M059J (cell line): ENCODE measurements at regions not wholly inside any gene's neighbourhood (a gene's known extent, or its start where the extent isn't known, plus 50 kb on each side); places are given as distances from the start of the nearest gene placed in this dataset.
A peak's percentile ranks its signal among the peaks of the same experiment; 100 is the strongest.

Experiments used
- DNase-seq: peaks from one replicate; pipeline ENCODE4 v3.0.0-alpha.2; 2012; ENCODE audit warnings: low read depth

DNA sequence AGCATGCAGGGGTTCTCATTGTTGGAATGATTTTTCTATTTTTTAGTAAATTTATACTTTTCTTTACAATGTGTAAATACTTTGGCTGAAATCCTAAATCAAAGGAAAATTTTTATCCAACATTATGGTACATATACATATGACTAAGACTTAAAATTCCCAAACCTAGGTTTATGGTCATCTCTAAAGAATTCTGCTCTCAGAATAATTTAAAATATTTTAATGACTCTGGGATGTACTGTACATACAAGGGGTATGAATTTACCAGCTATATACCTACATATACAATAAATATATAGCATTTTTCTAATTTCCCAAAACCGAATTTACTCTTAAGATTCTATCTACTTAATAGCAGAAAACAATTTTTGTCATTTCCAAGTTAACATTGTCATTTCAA lies 137.9 kb upstream of the POU1F1 start:
- DNase-seq, result no peak

DNA sequence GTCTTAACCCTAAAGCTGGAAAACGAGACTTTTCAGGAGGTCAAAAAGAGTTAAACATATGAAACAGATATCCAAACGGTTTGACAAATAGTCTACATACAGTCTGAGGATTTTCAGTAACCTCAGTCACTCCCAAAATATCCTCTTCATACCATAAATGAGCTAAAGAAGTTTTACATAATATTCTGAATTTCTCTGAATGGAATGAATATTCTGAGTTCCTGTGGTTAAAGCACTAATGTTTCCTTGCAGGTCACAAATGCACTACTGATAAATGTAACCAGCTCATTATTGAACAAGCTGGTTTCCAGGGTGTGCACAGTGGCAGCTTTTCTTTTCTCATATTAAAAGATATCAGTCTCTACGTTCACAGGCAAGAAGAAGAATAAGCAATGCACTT lies 137.4 kb upstream of the POU1F1 start:
- DNase-seq, result no peak

DNA sequence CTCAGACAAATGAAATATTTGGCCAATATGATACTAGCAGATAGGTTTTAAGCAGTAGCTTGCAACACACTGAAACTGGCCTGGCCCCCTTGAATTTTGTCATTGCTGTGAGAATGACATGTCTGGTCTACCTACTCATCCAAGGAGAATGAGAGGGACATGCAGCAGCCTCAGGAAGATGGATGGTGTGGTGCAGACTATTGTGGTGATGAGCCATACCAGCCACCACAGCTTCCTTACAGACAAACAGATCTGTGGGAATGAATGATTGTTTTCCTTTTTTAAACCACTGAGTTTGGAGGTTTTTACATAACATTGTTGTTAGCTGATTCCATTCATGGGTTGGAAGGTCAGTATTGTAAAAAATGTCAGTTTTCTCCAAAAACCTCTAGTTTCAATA lies 133.7 kb upstream of the POU1F1 start:
- DNase-seq, result peak; percentile 15

DNA sequence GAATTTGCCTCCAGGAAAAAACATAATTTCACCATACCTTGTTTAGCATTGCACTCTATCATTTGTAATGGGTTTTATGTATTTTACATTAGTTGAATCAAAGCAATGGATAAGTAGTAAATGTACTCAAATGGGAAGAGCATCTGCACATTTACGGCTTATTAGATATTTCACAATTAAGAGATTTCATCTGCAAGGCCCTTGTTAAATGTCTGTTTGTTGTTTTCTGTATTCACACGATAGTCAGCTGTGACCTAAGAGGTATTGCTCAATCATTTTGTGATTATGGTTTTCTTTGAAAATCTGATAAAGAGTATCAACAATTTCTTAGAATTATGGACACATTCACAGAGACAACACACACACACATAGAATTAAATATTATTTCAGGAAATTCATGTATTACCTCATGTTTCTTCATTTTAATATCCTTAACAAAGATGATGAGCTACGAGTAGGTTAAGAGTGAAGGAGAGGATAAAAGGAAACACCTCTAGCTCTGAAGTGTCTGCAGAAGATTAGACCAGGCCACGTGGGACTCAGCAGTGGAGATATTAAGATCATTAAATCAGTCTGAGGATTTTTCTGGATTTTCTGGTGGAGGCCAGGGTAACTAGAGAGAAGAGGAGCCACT lies 121.9 kb upstream of the POU1F1 start:
- no peak for DNase-seq

DNA sequence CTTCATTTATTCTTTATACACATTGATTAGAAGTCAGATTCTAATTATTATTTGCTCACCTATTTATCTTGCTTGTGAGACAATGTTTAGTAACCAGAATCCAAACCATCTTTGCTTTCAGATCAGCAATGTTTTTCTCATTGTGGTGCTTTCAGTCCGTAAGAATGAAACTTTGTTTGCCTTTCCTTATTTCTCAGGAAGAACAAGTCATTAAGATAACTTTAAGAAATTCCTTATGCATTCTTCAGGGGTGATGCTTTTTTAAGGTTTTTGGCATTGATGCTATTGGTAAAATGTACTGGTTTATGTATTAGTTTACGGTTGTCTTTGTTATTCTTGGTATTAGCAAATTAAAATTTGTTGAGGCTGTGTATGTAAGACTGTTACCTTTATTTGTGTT lies 120.8 kb upstream of the POU1F1 start:
- DNase-seq, result no peak

DNA sequence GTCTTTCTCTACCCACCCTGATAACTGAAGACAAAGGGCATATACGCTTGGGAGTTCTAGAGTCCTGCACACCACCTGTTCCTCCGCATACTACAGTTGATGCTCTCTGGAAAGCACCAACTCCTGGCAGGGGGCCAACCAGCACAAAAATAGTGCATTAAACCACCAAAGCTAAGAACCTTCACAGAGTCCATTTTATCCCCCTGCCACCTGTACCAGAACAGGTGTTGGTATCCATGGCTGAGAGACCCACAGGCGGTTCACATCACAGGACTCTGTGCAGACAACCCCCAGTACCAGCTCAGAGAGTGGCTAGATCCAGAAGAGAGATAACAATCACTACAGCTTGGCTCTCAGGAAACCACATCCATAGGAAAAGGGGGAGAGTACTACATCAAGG lies 114.4 kb upstream of the POU1F1 start:
- no peak for DNase-seq

DNA sequence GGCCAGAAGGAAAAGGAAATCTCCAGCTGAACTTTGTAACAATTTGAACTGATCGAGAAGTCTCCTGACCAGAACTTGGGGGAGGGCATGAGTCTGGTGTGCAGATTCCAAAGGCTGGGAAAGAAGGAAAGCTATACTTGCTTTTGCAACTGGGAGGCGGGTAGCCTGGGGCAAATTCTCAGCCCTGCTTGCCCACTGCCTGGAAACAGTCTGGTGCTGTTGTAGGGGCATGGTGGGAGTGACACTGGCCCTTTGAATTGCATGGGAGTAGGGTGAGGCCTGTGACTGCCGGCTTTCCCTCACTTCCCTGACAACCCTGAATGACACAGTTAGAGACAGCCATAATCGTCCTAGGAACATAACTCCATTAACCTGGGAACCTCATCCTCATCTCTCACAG lies 114.0 kb upstream of the POU1F1 start:
- DNase-seq, result peak; percentile 2

DNA sequence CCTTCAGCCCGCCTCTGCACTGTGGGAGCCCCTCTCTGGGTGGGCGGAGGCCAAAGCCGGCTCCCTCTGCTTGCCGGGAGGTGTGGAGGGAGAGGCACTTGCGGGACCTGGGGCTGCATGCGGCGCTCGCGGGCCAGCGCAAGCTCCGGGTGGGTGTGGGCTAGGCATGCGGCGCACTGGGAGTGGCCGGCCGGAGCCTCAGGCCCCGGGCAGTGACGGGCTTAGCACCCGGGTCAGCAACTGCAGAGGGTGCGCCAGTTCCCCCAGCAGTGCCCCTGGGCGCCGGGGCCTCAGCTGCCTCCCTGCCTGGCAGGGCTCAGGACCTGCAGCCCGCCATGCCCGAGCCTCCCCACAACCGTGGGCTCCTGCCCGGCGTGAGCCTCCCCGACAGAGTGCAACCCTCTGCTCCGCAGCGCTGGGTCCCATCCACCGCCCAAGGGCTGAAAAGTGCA lies 98.9 kb upstream of the POU1F1 start:
- no peak for DNase-seq

DNA sequence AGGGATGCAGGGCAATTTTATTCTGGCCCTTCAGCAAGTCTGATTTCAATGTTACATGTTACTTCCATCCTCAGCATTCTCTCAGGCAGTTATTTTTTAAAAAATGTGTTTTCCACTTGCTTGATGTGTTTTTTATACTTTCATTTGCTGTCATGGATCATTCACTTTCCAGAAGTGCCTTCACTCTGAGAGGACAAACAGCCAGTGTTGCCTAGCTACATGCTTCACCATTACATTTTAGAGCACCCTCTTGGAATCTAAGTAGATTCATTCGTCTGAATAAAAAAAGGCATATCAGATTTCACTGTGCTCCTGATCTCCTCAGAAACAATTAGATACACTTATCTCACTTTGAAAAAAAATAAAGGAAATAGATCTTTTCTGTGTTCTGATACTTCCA lies 93.6 kb upstream of the POU1F1 start:
- DNase-seq, result peak; percentile 7

DNA sequence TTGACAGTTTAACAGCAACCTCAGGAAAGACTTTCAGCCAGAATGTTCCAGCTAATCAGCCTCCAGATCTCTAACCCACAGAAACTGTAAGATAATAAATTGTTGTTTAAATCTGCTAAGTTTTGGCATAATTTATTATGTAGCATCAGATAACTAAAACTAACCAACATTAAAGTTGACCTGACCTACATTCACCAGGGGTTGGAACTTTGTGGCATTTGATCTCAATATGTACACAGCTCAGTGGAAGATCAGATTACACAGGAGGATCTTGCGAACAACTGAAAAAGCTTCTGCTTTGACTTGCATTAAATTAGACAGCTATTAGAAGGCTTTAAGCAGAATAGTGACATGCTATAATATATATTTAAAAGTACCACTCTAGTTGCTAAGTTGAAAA lies 91.4 kb upstream of the POU1F1 start:
- DNase-seq, result peak; percentile 2

DNA sequence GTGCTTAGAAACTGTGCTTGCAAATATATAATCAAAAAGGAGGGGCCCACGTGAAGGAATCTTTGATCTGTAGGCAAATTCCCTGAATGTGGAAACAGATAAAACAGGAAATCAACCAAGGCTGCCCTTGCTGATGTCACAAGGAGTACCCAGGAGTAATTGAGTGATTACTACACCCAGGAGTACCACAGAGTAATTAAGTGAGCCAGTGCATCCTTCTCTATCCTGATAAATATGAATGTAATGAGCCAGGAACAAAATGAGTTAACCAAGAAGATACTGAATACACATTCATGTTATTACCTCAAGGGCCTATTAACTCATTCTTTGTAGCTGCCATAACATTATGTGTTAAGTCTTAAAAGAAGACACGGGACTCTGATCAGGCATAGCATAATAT lies 87.3 kb upstream of the POU1F1 start:
- DNase-seq, result no peak

DNA sequence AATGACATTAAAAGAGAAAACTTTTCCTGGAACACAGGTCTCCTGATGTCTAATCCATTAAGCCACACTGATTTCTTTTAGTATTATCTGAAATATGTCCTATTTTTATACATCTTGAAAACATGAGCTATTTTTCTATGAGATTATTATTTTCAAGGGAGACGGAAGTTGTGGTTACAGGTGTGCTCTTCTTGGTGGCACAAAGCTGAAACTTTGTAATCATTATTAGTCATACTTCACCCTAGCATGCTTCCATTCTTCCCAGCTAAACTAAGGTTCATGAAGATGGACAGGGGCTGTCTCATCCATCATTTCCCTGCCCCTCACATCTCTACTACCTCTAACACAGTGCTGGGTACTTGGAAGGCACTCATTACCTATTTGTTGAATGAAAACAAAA lies 85.6 kb upstream of the POU1F1 start:
- DNase-seq, result no peak

DNA sequence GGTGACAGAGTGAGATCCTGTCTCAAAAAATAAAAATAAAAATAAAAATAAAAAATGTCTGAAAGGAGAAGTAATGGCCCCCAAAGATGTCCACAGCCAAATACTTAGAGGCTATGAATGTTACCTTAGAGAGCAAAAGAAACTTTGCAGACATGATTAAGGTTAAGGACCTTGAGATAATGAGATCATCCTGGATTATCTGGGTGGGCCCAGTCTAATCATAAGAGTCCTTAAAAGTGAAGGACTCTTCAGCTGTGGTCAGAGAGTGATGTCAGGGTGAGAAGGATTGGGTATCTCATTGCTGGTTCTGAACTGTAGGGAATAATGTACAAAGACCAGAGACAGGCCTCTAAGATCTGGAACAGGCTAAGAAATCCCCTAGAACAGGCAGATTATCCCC lies 84.9 kb upstream of the POU1F1 start:
- no peak for DNase-seq

DNA sequence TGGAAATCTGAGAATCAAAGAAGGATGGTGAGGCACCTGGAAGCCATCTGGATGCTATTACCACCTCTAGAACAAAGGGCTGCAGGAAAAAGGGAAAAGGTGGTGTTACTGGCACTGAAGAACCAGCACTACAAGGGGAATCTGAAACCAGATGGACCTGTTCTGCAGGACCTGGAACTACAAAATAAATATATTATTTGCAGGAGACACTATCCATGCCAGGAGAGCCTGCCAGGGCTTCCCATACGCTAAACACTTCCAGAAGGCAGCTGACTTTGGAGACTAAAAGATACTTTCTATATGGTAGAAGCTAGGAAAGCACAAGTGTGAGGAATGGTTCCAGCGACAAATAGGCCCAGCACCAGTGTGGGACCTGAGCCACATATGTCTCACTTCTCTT lies 83.4 kb upstream of the POU1F1 start:
- no peak for DNase-seq

DNA sequence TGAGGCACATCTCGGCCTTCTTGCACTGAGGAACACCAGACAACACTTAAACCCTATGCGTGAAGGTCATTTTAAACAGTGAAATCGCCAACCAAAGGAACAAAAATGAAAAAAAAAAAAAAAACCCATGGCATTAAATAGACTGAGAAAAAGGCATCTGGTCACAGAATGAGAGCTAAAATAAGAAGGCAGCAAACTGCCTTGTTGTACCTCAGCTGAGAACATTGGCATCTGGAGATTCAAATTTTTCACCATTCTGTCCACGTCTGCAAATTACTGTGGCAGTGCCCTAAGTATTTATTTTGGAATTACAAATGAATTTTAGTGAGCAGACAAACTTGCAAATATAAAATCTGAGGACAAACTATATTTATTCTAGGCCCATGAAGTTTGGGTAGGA lies 82.6 kb upstream of the POU1F1 start:
- no peak for DNase-seq

DNA sequence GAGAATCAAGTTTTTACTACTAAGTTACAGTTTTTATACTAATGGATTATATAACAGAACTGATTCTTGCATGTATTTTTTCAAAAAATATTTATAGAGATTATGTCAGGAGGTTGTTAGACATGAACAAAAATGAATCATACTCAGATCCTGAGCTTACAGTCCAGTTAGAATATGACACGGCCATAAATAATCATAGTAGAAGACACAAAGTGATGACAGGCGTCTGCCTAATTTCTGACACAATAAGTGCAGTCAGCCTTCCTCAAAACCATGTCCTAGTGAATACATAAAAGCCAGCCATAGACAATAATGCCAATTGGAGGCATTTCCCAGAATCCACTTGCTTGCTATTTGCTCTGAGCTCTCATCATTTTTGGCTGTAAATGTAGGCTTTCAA lies 81.7 kb upstream of the POU1F1 start:
- no peak for DNase-seq

DNA sequence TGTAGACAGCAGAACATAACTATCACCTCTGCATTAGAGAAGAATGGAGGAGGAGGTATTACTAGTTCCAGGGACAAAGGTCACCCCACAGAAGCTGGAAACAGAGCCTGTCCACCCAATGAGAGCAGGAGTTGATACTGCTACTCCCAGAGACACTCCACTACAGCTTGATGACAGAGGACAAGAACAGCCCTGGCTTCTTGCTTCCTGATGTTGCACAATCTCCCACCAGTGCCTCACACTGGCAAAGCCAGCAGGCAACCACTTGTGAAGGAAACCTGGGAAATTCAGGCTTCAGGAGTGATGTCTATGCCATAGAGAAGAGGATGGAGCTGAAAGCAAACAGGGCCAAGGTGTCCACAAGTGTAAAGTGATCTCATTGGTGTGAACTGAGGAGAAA lies 78.0 kb upstream of the POU1F1 start:
- DNase-seq, result no peak

DNA sequence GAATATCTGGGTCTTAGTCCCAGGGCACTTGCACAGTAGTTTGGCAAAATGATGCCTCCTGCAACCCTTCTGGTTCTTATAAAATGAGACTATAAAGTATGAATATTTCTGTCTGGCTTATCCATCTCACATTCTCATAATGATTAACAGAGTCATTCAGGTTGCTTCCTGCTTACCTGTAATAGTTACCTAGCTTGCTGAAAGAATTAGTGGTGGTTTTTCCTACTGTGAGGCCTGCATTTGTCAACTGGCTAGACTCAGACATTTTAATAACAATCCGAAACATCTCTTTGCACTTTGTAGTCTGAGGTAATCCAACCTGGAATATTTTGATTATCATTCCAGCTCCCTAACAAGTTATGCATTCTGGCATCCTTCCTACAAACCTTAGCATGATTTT lies 75.6 kb upstream of the POU1F1 start:
- DNase-seq, result no peak

DNA sequence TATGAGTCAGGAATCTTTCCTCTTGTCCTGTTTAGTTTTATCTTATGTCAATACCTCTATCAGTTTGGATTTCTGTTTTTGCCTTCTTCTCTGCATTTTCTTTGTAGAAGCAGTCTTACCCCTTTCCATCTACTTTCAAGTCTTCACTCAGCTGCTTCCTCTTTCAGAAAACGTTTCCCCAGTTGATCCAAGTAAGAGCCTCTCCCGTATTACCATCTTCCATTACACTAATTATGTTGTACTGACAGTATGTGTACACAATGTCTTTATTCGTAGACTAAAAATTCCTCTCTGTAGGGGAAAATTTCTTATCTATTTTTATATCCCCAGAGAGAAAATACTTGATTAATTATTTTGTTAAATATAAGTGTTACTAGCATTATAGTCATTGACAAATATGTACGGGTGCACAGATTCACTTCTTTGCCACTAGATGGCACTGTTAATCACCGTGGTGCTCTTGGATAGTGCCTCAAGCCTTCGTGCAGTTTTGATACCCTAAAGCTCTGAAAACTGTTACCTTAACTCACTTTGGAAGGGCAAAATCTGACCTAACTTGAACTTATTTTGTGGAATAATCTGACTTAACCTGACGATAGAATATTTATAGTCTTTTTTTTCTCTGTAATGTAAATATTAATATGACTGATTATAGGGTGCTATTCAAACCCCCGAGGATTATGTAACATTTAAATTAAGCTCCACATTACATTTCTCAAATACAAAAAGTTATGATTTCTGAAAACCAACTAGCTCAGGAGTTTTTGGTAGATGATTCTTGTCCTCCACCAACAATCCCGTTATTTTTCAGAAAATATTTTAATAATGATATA lies 74.2 kb upstream of the POU1F1 start:
- peak; percentile 37 for DNase-seq

DNA sequence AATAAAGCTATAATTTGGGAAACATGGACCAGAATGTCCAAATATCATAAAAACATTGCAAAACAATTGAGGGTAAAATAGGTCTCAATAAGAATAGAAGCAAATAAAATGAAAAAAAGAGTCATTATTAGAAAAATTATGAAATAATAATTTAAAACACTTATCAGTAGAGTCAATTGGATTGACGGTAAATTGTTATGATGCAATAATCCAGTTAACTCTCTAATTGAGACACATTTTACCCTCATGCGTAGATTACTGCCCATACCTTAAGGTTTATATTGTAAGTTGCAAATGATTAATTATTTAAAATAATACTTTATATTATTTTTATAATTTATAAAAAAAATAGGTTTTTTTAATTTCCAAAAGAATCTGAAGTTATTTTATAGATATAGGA lies 73.4 kb upstream of the POU1F1 start:
- no peak for DNase-seq

DNA sequence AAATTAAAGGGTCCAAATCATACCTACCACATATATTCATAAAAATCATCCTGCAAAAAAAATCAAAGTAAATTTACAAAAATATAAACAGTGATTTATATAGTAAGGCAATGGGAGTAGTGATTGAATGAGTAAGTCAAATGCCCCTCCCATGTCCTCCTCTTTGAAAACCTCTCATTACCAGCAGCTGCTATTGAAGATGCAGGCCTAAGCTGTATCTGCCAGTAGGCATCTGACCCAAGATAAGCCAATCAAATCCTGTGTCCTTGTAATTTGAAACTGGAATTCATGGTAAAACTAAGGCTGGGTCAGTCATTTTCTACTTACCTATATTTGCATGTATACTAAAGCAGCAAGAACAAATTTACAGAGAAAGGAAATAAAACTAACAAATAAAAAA lies 60.4 kb upstream of the POU1F1 start:
- DNase-seq, result peak; percentile 5

DNA sequence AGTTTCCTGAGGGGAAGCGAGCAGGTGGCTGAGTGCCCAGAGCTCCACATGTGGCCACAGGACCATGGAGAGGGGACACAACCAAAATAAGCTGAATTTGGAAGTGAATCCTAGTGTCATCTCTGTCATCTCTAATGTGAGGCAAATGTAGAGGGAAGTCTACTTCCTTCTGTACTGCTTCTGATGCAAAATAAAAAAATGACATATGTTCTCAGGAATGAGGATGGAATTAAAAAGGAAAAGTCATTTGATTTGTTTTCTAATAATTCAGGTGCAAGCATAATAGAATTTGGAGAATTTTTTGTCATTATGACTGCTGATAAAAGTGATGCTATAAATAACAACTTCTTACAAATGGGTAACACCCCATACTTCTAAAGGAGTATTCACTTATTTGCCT lies 59.5 kb upstream of the POU1F1 start:
- DNase-seq, result no peak

DNA sequence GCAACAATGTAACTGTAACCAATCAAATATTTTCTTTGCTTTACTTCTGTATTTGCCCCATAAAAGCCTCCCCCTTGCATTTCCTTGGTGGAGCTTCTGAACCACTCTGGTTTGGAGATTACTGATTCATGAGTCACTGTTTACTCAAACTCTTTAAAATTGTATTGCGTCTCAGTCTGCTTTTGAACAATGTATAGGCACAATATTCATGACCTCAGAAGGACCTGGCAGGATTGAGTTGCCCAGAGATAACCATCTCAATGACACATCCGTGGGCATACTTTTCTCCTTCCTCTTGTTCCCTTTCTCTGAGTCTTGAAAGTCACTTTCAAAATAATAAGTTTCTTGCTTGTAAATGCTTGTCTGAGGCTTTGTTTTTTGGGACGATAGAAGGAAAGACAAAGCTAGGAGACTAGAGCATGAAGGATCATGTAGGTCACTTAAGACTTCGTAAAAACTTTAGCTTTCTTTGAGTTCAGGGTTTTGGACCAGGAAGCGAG lies 57.1 kb upstream of the POU1F1 start:
- DNase-seq, result peak; percentile 88

DNA sequence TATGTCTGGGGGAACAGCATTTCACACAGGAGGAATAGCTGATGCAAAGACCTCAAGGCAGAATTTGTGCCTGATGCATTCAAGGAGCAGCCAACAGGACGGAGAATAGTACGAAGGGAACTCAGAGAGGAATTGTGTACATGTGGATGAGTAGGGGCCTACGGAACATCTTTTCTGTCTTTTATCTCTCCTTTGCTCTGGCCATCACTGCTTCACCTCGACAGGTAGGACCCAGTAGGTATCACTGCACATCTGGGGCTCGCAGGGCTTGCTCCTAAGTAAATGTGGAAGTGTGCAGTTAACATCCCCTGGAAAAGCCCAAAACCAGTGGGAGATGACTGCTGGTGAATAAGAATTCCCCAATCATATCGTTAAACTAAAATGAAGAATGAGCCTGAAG lies 56.4 kb upstream of the POU1F1 start:
- DNase-seq, result no peak
